ENCODE measurements at regions not wholly inside any gene's neighbourhood (a gene's known extent, or its start where the extent isn't known, plus 50 kb on each side); places are given as distances from the start of the nearest gene placed in this dataset.

DNA sequence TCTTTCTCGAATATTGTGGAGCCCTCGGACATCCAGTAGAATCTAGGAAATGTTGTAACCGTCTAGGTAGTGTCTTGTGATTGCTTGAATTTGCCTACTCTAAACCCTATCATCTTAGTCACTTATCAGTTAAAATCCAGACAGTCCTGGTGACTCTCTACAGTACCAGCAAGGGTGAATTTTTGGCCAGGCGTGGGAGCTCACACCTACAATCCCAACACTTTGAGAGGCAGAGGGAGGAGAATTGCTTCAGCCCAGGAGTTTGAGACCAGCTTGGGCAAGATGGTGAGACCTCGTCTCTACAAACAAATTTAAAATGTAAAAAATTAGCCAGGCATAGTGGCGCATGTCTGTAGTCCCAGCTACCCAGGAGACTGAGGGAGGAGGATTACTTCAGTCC is 230.9 kb downstream of the CHRM3 start (continued):
- TF ChIP-seq, protein P1, sequence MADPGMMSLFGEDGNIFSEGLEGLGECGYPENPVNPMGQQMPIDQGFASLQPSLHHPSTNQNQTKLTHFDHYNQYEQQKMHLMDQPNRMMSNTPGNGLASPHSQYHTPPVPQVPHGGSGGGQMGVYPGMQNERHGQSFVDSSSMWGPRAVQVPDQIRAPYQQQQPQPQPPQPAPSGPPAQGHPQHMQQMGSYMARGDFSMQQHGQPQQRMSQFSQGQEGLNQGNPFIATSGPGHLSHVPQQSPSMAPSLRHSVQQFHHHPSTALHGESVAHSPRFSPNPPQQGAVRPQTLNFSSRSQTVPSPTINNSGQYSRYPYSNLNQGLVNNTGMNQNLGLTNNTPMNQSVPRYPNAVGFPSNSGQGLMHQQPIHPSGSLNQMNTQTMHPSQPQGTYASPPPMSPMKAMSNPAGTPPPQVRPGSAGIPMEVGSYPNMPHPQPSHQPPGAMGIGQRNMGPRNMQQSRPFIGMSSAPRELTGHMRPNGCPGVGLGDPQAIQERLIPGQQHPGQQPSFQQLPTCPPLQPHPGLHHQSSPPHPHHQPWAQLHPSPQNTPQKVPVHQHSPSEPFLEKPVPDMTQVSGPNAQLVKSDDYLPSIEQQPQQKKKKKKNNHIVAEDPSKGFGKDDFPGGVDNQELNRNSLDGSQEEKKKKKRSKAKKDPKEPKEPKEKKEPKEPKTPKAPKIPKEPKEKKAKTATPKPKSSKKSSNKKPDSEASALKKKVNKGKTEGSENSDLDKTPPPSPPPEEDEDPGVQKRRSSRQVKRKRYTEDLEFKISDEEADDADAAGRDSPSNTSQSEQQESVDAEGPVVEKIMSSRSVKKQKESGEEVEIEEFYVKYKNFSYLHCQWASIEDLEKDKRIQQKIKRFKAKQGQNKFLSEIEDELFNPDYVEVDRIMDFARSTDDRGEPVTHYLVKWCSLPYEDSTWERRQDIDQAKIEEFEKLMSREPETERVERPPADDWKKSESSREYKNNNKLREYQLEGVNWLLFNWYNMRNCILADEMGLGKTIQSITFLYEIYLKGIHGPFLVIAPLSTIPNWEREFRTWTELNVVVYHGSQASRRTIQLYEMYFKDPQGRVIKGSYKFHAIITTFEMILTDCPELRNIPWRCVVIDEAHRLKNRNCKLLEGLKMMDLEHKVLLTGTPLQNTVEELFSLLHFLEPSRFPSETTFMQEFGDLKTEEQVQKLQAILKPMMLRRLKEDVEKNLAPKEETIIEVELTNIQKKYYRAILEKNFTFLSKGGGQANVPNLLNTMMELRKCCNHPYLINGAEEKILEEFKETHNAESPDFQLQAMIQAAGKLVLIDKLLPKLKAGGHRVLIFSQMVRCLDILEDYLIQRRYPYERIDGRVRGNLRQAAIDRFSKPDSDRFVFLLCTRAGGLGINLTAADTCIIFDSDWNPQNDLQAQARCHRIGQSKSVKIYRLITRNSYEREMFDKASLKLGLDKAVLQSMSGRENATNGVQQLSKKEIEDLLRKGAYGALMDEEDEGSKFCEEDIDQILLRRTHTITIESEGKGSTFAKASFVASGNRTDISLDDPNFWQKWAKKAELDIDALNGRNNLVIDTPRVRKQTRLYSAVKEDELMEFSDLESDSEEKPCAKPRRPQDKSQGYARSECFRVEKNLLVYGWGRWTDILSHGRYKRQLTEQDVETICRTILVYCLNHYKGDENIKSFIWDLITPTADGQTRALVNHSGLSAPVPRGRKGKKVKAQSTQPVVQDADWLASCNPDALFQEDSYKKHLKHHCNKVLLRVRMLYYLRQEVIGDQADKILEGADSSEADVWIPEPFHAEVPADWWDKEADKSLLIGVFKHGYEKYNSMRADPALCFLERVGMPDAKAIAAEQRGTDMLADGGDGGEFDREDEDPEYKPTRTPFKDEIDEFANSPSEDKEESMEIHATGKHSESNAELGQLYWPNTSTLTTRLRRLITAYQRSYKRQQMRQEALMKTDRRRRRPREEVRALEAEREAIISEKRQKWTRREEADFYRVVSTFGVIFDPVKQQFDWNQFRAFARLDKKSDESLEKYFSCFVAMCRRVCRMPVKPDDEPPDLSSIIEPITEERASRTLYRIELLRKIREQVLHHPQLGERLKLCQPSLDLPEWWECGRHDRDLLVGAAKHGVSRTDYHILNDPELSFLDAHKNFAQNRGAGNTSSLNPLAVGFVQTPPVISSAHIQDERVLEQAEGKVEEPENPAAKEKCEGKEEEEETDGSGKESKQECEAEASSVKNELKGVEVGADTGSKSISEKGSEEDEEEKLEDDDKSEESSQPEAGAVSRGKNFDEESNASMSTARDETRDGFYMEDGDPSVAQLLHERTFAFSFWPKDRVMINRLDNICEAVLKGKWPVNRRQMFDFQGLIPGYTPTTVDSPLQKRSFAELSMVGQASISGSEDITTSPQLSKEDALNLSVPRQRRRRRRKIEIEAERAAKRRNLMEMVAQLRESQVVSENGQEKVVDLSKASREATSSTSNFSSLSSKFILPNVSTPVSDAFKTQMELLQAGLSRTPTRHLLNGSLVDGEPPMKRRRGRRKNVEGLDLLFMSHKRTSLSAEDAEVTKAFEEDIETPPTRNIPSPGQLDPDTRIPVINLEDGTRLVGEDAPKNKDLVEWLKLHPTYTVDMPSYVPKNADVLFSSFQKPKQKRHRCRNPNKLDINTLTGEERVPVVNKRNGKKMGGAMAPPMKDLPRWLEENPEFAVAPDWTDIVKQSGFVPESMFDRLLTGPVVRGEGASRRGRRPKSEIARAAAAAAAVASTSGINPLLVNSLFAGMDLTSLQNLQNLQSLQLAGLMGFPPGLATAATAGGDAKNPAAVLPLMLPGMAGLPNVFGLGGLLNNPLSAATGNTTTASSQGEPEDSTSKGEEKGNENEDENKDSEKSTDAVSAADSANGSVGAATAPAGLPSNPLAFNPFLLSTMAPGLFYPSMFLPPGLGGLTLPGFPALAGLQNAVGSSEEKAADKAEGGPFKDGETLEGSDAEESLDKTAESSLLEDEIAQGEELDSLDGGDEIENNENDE (IDR thresholded peaks at IDR 0.05; ENCODE audit: insufficient replicate concordance, low read length), result no peak
- no peak for TF ChIP-seq JUN (IDR thresholded peaks at IDR 0.05; ENCODE audit: low read depth, low read length)
- TF ChIP-seq RNF2 (IDR thresholded peaks at IDR 0.05; ENCODE audit: borderline replicate concordance, low read depth, low read length, missing control alignments, poor library complexity, severe bottlenecking), result no peak
- TF ChIP-seq SIN3A (conservative IDR thresholded peaks at IDR 0.05 in 1 of 2, IDR thresholded peaks at IDR 0.05 in 1 of 2; ENCODE audit: low read depth in 1 of 2, low read length in 2 of 2), result no peak
- TF ChIP-seq CBX8 (IDR thresholded peaks at IDR 0.05; ENCODE audit: borderline replicate concordance, low read depth, low read length), result no peak
- TF ChIP-seq, protein P2, sequence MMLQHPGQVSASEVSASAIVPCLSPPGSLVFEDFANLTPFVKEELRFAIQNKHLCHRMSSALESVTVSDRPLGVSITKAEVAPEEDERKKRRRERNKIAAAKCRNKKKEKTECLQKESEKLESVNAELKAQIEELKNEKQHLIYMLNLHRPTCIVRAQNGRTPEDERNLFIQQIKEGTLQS (IDR thresholded peaks at IDR 0.05; ENCODE audit: insufficient read depth, low read depth, low read length), result no peak
- no peak for TF ChIP-seq SP4 (IDR thresholded peaks at IDR 0.05; ENCODE audit: low read length)
- TF ChIP-seq POLR2A (IDR thresholded peaks at IDR 0.05; ENCODE audit: control extremely low read depth in 1 of 2, low read depth in 2 of 2, low read length in 2 of 2), result no peak
- no peak for TF ChIP-seq RFX5 (IDR thresholded peaks at IDR 0.05; ENCODE audit: borderline replicate concordance, low read depth, low read length)

Data from H1 (cell line).